WTC11 (cell line): ENCODE measurements at regions not wholly inside any gene's neighbourhood (a gene's known extent, or its start where the extent isn't known, plus 50 kb on each side); places are given as distances from the start of the nearest gene placed in this dataset.

ENCODE experiments used
- ATAC-seq: fragments of 200-7000 bp; cut with Tn5 transposase; 2 replicates; pipeline ENCODE4 v1.10.0; 2021; ENCODE audit warnings: mild to moderate bottlenecking, moderate library complexity
- CTCF ChIA-PET: fragments of 300-600 bp; sonication (Branson Sonifier 250); formaldehyde crosslinking; loops from one replicate; lab custom pipeline; 2021; ENCODE audit warnings: antibody characterized with exemption; lab: Charles Lee
- POLR2A ChIA-PET: fragments of 350-600 bp; sonication (Branson Sonifier 250); formaldehyde crosslinking; loops from one replicate; lab custom pipeline; 2021; ENCODE audit warnings: antibody characterized with exemption; lab: Charles Lee
- DNase-seq: peaks from one replicate; pipeline ENCODE4 v3.0.0; 2021; ENCODE audit warnings: low spot score
- H3K27ac Mint-ChIP-seq: 2 replicates; pipeline ENCODE4 v1.8.0; 2021; ENCODE audit warnings: mixed read lengths
- H3K27me3 Mint-ChIP-seq: 2 replicates; pipeline ENCODE4 v1.8.0; 2021; ENCODE audit warnings: low read depth, mild to moderate bottlenecking, moderate library complexity, mixed read lengths
- H3K36me3 Mint-ChIP-seq: 2 replicates; pipeline ENCODE4 v1.8.0; 2021; ENCODE audit warnings: mixed read lengths
- H3K4me1 Mint-ChIP-seq: 2 replicates; pipeline ENCODE4 v1.8.0; 2022; ENCODE audit warnings: mixed read lengths
- H3K4me3 Mint-ChIP-seq: 2 replicates; pipeline ENCODE4 v1.8.0; 2021; ENCODE audit warnings: mild to moderate bottlenecking, moderate library complexity, mixed read lengths
- H3K9me3 Mint-ChIP-seq: 2 replicates; pipeline ENCODE4 v1.8.0; 2021; ENCODE audit warnings: mixed read lengths
- CDX4 ChIP-seq: fragments of 250-450 bp; sonication (Bioruptor Pico); IDR thresholded peaks from 2 replicates; pipeline ENCODE4 v1.9.0; 2021; ENCODE audit warnings: moderate library complexity, mild to moderate bottlenecking, inconsistent platforms, borderline replicate concordance
- E2F4 ChIP-seq: sonication (generic); formaldehyde crosslinking; IDR thresholded peaks from 2 replicates; pipeline ENCODE4 v1.8.1; 2022; ENCODE audit warnings: low read depth, mild to moderate bottlenecking, moderate library complexity, missing genetic modification reagents, borderline replicate concordance
- ELF4 ChIP-seq: sonication (generic); formaldehyde crosslinking; IDR thresholded peaks from 2 replicates; pipeline ENCODE4 v1.8.1; 2022; ENCODE audit warnings: low read depth, mild to moderate bottlenecking, moderate library complexity, missing genetic modification reagents
- FOXP1 ChIP-seq: sonication (generic); formaldehyde crosslinking; IDR thresholded peaks from 2 replicates; pipeline ENCODE4 v1.8.0; 2022; ENCODE audit warnings: missing genetic modification reagents, mild to moderate bottlenecking, moderate library complexity, borderline replicate concordance
- GABPB1 ChIP-seq: sonication (generic); formaldehyde crosslinking; IDR thresholded peaks from 2 replicates; pipeline ENCODE4 v1.8.1; 2023; ENCODE audit warnings: mild to moderate bottlenecking, missing genetic modification reagents
- JUN ChIP-seq: sonication (generic); formaldehyde crosslinking; IDR thresholded peaks from 2 replicates; pipeline ENCODE4 v1.8.0; 2023; ENCODE audit warnings: mild to moderate bottlenecking, missing genetic modification reagents
- KAT7 ChIP-seq: sonication (generic); formaldehyde crosslinking; IDR thresholded peaks from 2 replicates; pipeline ENCODE4 v1.8.1; 2023; ENCODE audit warnings: missing genetic modification reagents, mild to moderate bottlenecking, borderline replicate concordance
- NR1H2 ChIP-seq: sonication (generic); formaldehyde crosslinking; IDR thresholded peaks from 2 replicates; pipeline ENCODE4 v1.9.0; 2021; ENCODE audit warnings: mild to moderate bottlenecking, moderate library complexity, missing genetic modification reagents
- NR2C2 ChIP-seq: sonication (generic); formaldehyde crosslinking; IDR thresholded peaks from 2 replicates; pipeline ENCODE4 v1.8.0; 2022; ENCODE audit warnings: mild to moderate bottlenecking, missing genetic modification reagents
- NR3C1 ChIP-seq: sonication (generic); formaldehyde crosslinking; conservative IDR thresholded peaks from 2 replicates; pipeline ENCODE4 v1.8.1; 2023; ENCODE audit warnings: low read depth, mild to moderate bottlenecking, missing genetic modification reagents
- PRDM15 ChIP-seq: sonication (generic); formaldehyde crosslinking; IDR thresholded peaks from 2 replicates; pipeline ENCODE4 v1.8.0; 2022; ENCODE audit warnings: missing genetic modification reagents
- RORB ChIP-seq: fragments of 250-450 bp; sonication (Bioruptor Pico); IDR thresholded peaks from 2 replicates; pipeline ENCODE4 v1.9.0; 2021; ENCODE audit warnings: mild to moderate bottlenecking
- STAT6 ChIP-seq: sonication (generic); formaldehyde crosslinking; conservative IDR thresholded peaks from 2 replicates; pipeline ENCODE4 v1.8.1; 2023; ENCODE audit warnings: mild to moderate bottlenecking, low read depth, missing genetic modification reagents, moderate library complexity
- USF1 ChIP-seq: sonication (generic); formaldehyde crosslinking; IDR thresholded peaks from 2 replicates; pipeline ENCODE4 v1.8.0; 2022; ENCODE audit warnings: mild to moderate bottlenecking, missing genetic modification reagents
- ZNF263 ChIP-seq: sonication (generic); formaldehyde crosslinking; IDR thresholded peaks from 2 replicates; pipeline ENCODE4 v1.8.1; 2022; ENCODE audit warnings: low read depth, mild to moderate bottlenecking, moderate library complexity, missing genetic modification reagents
- ZNF416 ChIP-seq: fragments of 250-450 bp; sonication (Bioruptor Pico); IDR thresholded peaks from 2 replicates; pipeline ENCODE4 v1.9.0; 2021; ENCODE audit warnings: mild to moderate bottlenecking, inconsistent platforms

GRCh38 chr5:115415143-115415491, 118.7 kb upstream of the CCDC112 start (continued):
- TF ChIP-seq PRDM15 (CRISPR knock-in tag) (no peak), KAT7 (CRISPR knock-in tag) (no peak), NR1H2 (CRISPR knock-in tag) (no peak), JUN (CRISPR knock-in tag) (no peak), E2F4 (CRISPR knock-in tag) (no peak), GABPB1 (CRISPR knock-in tag) (no peak), NR2C2 (CRISPR knock-in tag) (no peak), USF1 (CRISPR knock-in tag) (no peak), RORB (no peak), ZNF263 (CRISPR knock-in tag) (no peak), FOXP1 (CRISPR knock-in tag) (no peak), STAT6 (CRISPR knock-in tag) (no peak)

GRCh38 chr5:115414406-115415142, 118.1 kb upstream of the CCDC112 start:
- ATAC-seq (no peak), DNase-seq (no peak)
- ChIA-PET CTCF (interaction anchor here (0.6 kb wide), 1 partner anchor 160 kb away, joined by 3 read pairs; no protein-coding TSS in a partner anchor), POLR2A (no interaction called here)
- Mint-ChIP-seq H3K4me1 (0 out of 2 replicates have a peak, but pooled peaks cover under 1% of the 10 kb centered on the region), H3K27ac (no peak overlapping the region), H3K4me3 (no peak overlapping the region), H3K9me3 (no peaks in the 10 kb centered on the region), H3K27me3 (no peaks in the 10 kb centered on the region), H3K36me3 (no peaks in the 10 kb centered on the region)
- no peak for TF ChIP-seq ELF4 (CRISPR knock-in tag)

- Mint-ChIP-seq H3K9me3 (no peaks in the 10 kb centered on the region), H3K36me3 (no peaks in the 10 kb centered on the region)
- CTCF ChIA-PET, result no interaction called here
Measured at GRCh38 chr5:115413651-115414050, 117.2 kb upstream of the CCDC112 start.

More at GRCh38 chr5:115413651-115414050, 117.2 kb upstream of the CCDC112 start:
- H3K4me3 Mint-ChIP-seq, result no peak overlapping the region
- DNase-seq (no peak), ATAC-seq (no peak)
- no peaks in the 10 kb centered on the region for H3K4me1 Mint-ChIP-seq
- no peak for TF ChIP-seq NR3C1 (CRISPR knock-in tag)
- TF ChIP-seq ZNF416 (CRISPR knock-in tag), result no peak
- TF ChIP-seq CDX4 (CRISPR knock-in tag), result no peak
- POLR2A ChIA-PET, result no interaction called here
- H3K27me3 Mint-ChIP-seq, result no peaks in the 10 kb centered on the region
- no peak overlapping the region for H3K27ac Mint-ChIP-seq
